ENCODE measurements at regions not wholly inside any gene's neighbourhood (a gene's known extent, or its start where the extent isn't known, plus 50 kb on each side); places are given as distances from the start of the nearest gene placed in this dataset.

DNA sequence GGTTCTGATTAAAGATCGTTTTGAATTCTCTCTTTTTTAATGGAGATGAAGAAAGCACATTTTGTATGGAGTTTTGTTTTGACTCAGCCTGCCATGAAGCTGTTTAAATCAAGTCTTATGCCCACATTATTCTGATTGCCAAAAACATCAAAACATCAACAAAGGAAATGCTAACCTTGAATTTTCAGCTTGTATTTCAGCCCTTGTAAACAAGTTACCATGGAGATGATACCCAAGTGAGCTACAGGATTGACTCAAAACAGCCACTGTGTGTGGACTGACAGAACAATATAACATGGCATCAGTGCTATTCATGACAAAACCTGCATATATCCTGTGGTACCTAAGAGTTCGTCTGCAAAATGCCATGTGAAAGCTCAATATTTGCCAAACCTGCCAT is 1581.0 kb downstream of the MAT2B start:
- Histone ChIP-seq H3K27ac (ENCODE audit: control insufficient read depth, insufficient read depth) (no peak overlapping the region), H3K9me3 (replicated peaks; ENCODE audit: control insufficient read depth, insufficient read depth, low read length) (no peaks in the 10 kb centered on the region), H3K79me2 (ENCODE audit: control insufficient read depth, insufficient read depth, low read length) (no peaks in the 10 kb centered on the region), H3K36me3 (ENCODE audit: control insufficient read depth in 2 of 2, insufficient read depth in 2 of 2, low read length in 1 of 2) (no peaks in the 10 kb centered on the region), H4K20me1 (ENCODE audit: control insufficient read depth, insufficient read depth) (no peaks in the 10 kb centered on the region), H3K4me1 (ENCODE audit: control insufficient read depth, insufficient read depth, low read length) (no peaks in the 10 kb centered on the region), H2AFZ (ENCODE audit: control insufficient read depth, low read depth, low read length) (no peak overlapping the region), H3K4me2 (ENCODE audit: control insufficient read depth, insufficient read depth) (no peak overlapping the region), H3K4me3 (no peak overlapping the region), H3K9ac (ENCODE audit: control insufficient read depth, insufficient read depth, low read length) (no peak overlapping the region), H3K27me3 (replicated peaks in 1 of 2; ENCODE audit: control insufficient read depth in 2 of 2, insufficient read depth in 2 of 2, low read length in 1 of 2) (no peaks in the 10 kb centered on the region)
- in situ Hi-C loops (cut with MboI) (no loop called here), intact Hi-C loops (cut with micrococcal nuclease; ENCODE audit: unreplicated experiment) (no loop called here)
- FAIRE-seq (no peak), DNase-seq (ENCODE audit: low read depth, low spot score) (no peak), ATAC-seq (peak; percentile 38; the same call in 1 of the 3 replicates)
- RAD21 ChIA-PET (ENCODE audit: unreplicated experiment): no interaction called here
- TF ChIP-seq ZNF217 (IDR thresholded peaks at IDR 0.05) (no peak), POLR2AphosphoS5 (IDR thresholded peaks at IDR 0.05; ENCODE audit: low read length) (no peak), ZNF207 (IDR thresholded peaks at IDR 0.05; ENCODE audit: borderline replicate concordance) (no peak), HDAC2 (IDR thresholded peaks at IDR 0.05) (no peak), PML (IDR thresholded peaks at IDR 0.05; ENCODE audit: low read length) (no peak), EZH2 (IDR thresholded peaks at IDR 0.05; ENCODE audit: borderline replicate concordance, control insufficient read depth, low read depth, low read length) (no peak), NFIC (IDR thresholded peaks at IDR 0.05; ENCODE audit: low read depth, low read length) (no peak), RB1 (IDR thresholded peaks at IDR 0.05; ENCODE audit: borderline replicate concordance) (no peak), CEBPB (IDR thresholded peaks at IDR 0.05; ENCODE audit: borderline replicate concordance in 1 of 2, low read depth in 2 of 2, low read length in 2 of 2) (no peak), MXI1 (IDR thresholded peaks at IDR 0.05; ENCODE audit: low read depth, low read length) (no peak), IKZF2 (IDR thresholded peaks at IDR 0.05) (no peak), RELA (IDR thresholded peaks at IDR 0.05; ENCODE audit: borderline replicate concordance, partially characterized antibody) (no peak), FOXM1 (IDR thresholded peaks at IDR 0.05; ENCODE audit: low read depth, low read length) (no peak), MEF2B (IDR thresholded peaks at IDR 0.05; ENCODE audit: partially characterized antibody, poor library complexity, severe bottlenecking) (no peak), CREB1 (IDR thresholded peaks at IDR 0.05; ENCODE audit: low read depth) (no peak), NR2F1 (conservative IDR thresholded peaks at IDR 0.05) (no peak), ZNF24 (IDR thresholded peaks at IDR 0.05) (no peak), SREBF2 (IDR thresholded peaks at IDR 0.05; ENCODE audit: low read length) (no peak)
- TF ChIP-seq, protein P1, sequence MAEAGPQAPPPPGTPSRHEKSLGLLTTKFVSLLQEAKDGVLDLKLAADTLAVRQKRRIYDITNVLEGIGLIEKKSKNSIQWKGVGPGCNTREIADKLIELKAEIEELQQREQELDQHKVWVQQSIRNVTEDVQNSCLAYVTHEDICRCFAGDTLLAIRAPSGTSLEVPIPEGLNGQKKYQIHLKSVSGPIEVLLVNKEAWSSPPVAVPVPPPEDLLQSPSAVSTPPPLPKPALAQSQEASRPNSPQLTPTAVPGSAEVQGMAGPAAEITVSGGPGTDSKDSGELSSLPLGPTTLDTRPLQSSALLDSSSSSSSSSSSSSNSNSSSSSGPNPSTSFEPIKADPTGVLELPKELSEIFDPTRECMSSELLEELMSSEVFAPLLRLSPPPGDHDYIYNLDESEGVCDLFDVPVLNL (IDR thresholded peaks at IDR 0.05; ENCODE audit: low read depth, low read length): no peak
- TF ChIP-seq, protein P2, sequence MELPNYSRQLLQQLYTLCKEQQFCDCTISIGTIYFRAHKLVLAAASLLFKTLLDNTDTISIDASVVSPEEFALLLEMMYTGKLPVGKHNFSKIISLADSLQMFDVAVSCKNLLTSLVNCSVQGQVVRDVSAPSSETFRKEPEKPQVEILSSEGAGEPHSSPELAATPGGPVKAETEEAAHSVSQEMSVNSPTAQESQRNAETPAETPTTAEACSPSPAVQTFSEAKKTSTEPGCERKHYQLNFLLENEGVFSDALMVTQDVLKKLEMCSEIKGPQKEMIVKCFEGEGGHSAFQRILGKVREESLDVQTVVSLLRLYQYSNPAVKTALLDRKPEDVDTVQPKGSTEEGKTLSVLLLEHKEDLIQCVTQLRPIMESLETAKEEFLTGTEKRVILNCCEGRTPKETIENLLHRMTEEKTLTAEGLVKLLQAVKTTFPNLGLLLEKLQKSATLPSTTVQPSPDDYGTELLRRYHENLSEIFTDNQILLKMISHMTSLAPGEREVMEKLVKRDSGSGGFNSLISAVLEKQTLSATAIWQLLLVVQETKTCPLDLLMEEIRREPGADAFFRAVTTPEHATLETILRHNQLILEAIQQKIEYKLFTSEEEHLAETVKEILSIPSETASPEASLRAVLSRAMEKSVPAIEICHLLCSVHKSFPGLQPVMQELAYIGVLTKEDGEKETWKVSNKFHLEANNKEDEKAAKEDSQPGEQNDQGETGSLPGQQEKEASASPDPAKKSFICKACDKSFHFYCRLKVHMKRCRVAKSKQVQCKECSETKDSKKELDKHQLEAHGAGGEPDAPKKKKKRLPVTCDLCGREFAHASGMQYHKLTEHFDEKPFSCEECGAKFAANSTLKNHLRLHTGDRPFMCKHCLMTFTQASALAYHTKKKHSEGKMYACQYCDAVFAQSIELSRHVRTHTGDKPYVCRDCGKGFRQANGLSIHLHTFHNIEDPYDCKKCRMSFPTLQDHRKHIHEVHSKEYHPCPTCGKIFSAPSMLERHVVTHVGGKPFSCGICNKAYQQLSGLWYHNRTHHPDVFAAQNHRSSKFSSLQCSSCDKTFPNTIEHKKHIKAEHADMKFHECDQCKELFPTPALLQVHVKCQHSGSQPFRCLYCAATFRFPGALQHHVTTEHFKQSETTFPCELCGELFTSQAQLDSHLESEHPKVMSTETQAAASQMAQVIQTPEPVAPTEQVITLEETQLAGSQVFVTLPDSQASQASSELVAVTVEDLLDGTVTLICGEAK (IDR thresholded peaks at IDR 0.05; ENCODE audit: borderline replicate concordance): no peak
- WGBS (ENCODE audit: insufficient coverage, insufficient replicate concordance, low lambda C conversion rate, missing lambda C conversion rate): 0% methylated on average over 2 of the region's 2 CpGs
- SMC1A ChIA-PET (ENCODE audit: uncharacterized antibody, unreplicated experiment): interaction anchor here (1.4 to 1.5 kb wide), 2 partner anchors 22 to 55 kb away, joined by 4 read pairs; no protein-coding TSS in a partner anchor
- BruUV-seq (replicated peaks): no TSS peak
- CTCF ChIA-PET: interaction anchor here (0.7 to 1.5 kb wide), 3 partner anchors 9 to 1780 kb away, joined by 4 to 5 read pairs (median 4); no protein-coding TSS in a partner anchor
- POLR2A ChIA-PET: interaction anchor here (0.8 kb wide), 1 partner anchor 51 kb away, joined by 3 read pairs; no protein-coding TSS in a partner anchor

Measured in GM12878 (cell line).